Keratinocyte (primary cell): ENCODE measurements at regions not wholly inside any gene's neighbourhood (a gene's known extent, or its start where the extent isn't known, plus 50 kb on each side); places are given as distances from the start of the nearest gene placed in this dataset.

Experiments
- DNase-seq: peaks from one replicate; pipeline ENCODE4 v3.0.0-alpha.2; 2011; ENCODE audit warnings: low read depth, missing footprints, low spot score
- FAIRE-seq: peaks from 2 replicates; lab custom pipeline; 2011; peaks lifted over from hg19 to GRCh38; lab: Jason Lieb, UNC
- H2AFZ ChIP-seq: 2 replicates; pipeline ENCODE4 v1.6.0; 2012; ENCODE audit warnings: low read length, control low read depth, inconsistent platforms; ENCODE audit not compliant: control insufficient read depth
- H3K27ac ChIP-seq: 2 replicates; pipeline ENCODE4 v1.5.1; 2011; ENCODE audit warnings: low read length; ENCODE audit not compliant: control insufficient read depth, insufficient read depth
- H3K27me3 ChIP-seq: 3 replicates; pipeline ENCODE4 v1.6.0; 2011; ENCODE audit warnings: low read length; ENCODE audit not compliant: control insufficient read depth, insufficient read depth; ENCODE audit errors: extremely low read depth
- H3K36me3 ChIP-seq, 2 experiments: 2 replicates in 1 of 2; 3 replicates in 1 of 2; pipeline ENCODE4 v1.5.1; 2011; ENCODE audit warnings: low read length in 2 of 2, mild to moderate bottlenecking in 1 of 2; ENCODE audit not compliant: control insufficient read depth in 2 of 2, insufficient read depth in 2 of 2; ENCODE audit errors: extremely low read depth in 1 of 2
- H3K4me1 ChIP-seq: 3 replicates; pipeline ENCODE4 v1.5.1; 2011; ENCODE audit warnings: low read length; ENCODE audit not compliant: control insufficient read depth, insufficient read depth; ENCODE audit errors: extremely low read depth
- H3K4me2 ChIP-seq: 3 replicates; pipeline ENCODE4 v1.6.0; 2011; ENCODE audit warnings: low read depth, low read length; ENCODE audit not compliant: control insufficient read depth, insufficient read depth; ENCODE audit errors: extremely low read depth
- H3K4me3 ChIP-seq, 3 experiments: fragments of 200-600 bp in 1 of 3; sonication (generic) in 1 of 3; 2 replicates in 2 of 3; 3 replicates in 1 of 3; pipeline ENCODE4 v1.5.1; 2011 to 2016; ENCODE audit warnings: low read length in 3 of 3, mild to moderate bottlenecking in 3 of 3, control low read depth in 2 of 3, inconsistent platforms in 1 of 3, low read depth in 1 of 3, mixed read lengths in 1 of 3, mixed run types in 1 of 3, moderate library complexity in 1 of 3; ENCODE audit not compliant: control insufficient read depth in 2 of 3, insufficient read depth in 2 of 3; ENCODE audit errors: extremely low read depth in 1 of 3
- H3K79me2 ChIP-seq: 2 replicates; pipeline ENCODE4 v1.6.0; 2012; ENCODE audit warnings: low read length; ENCODE audit not compliant: control insufficient read depth, insufficient read depth
- H3K9ac ChIP-seq: 3 replicates; pipeline ENCODE4 v1.6.0; 2011; ENCODE audit warnings: low read length; ENCODE audit not compliant: control insufficient read depth, insufficient read depth; ENCODE audit errors: extremely low read depth
- H3K9me1 ChIP-seq: 3 replicates; pipeline ENCODE4 v1.6.0; 2011; ENCODE audit warnings: low read length; ENCODE audit not compliant: control insufficient read depth, insufficient read depth; ENCODE audit errors: extremely low read depth
- H3K9me3 ChIP-seq: 2 replicates; pipeline ENCODE4 v1.5.1; 2012; ENCODE audit warnings: low read depth, low read length; ENCODE audit not compliant: control insufficient read depth
- H4K20me1 ChIP-seq: 3 replicates; pipeline ENCODE4 v1.6.0; 2011; ENCODE audit warnings: low read length; ENCODE audit not compliant: control insufficient read depth, insufficient read depth; ENCODE audit errors: extremely low read depth
- EZH2 ChIP-seq: IDR thresholded peaks from one replicate; pipeline ENCODE4 v1.6.1; 2012; ENCODE audit warnings: inconsistent platforms, mild to moderate bottlenecking, low read length, moderate library complexity
- dilution Hi-C: fragments of 300-500 bp; cut with MboI; formaldehyde crosslinking; loops from one replicate; pipeline ENCODE4 v1.7.0; 2020; ENCODE audit warnings: low sequenced_read_pairs; ENCODE audit not compliant: extremely low pct_ligation_motif_present
- TF ChIP-seq, protein P1 (sequence below), 3 experiments: IDR thresholded peaks in 1 of 3; conservative IDR thresholded peaks in 1 of 3; optimal IDR thresholded peaks in 1 of 3; 2 replicates in 2 of 3; 3 replicates in 1 of 3; pipeline versions ENCODE3 to v1.5.1; 2011; ENCODE audit warnings: low read length in 3 of 3, mild to moderate bottlenecking in 3 of 3, moderate library complexity in 2 of 3, control low read depth in 1 of 3, inconsistent platforms in 1 of 3; ENCODE audit not compliant: insufficient read depth in 2 of 3; ENCODE audit errors: extremely low read depth in 1 of 3

DNA sequence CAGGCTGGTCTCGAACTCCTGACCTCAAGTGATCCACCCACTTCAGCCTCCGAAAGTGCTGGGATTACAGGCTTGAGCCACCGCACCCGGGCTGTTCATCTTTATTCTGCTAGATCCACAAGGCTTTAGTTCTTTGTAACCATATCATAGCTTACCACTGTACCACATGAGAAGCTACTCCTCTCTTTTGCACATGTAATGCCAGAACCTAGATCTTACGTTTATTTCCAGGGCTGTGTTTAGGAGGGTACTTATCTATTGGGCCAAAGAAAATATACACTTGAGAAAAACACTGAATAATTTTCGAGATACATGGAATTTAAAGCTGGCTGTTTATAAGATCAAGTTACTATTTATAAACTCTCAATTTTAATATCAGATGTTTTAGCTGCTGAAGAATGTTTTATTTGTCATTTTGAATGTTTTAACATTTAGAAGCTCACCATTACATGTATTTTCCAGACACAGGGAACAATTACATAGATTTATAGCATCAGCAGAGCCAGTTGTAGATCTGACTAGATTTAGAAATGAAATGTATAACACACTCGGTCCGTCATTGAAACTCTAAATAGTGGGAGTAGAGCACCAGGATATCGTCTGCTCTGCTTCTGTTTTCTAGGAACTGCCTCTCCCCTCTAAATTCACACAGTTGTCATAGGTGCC, 155.3 kb upstream of the HAND2 start:
- H3K9me3 ChIP-seq: no peaks in the 10 kb centered on the region
- H3K9me1 ChIP-seq: no peaks in the 10 kb centered on the region
- H3K9ac ChIP-seq: no peak overlapping the region
- no peak overlapping the region for H3K4me3 ChIP-seq
- no peaks in the 10 kb centered on the region for H3K27me3 ChIP-seq
- TF ChIP-seq, protein P1, sequence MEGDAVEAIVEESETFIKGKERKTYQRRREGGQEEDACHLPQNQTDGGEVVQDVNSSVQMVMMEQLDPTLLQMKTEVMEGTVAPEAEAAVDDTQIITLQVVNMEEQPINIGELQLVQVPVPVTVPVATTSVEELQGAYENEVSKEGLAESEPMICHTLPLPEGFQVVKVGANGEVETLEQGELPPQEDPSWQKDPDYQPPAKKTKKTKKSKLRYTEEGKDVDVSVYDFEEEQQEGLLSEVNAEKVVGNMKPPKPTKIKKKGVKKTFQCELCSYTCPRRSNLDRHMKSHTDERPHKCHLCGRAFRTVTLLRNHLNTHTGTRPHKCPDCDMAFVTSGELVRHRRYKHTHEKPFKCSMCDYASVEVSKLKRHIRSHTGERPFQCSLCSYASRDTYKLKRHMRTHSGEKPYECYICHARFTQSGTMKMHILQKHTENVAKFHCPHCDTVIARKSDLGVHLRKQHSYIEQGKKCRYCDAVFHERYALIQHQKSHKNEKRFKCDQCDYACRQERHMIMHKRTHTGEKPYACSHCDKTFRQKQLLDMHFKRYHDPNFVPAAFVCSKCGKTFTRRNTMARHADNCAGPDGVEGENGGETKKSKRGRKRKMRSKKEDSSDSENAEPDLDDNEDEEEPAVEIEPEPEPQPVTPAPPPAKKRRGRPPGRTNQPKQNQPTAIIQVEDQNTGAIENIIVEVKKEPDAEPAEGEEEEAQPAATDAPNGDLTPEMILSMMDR (optimal IDR thresholded peaks at IDR 0.05 in 1 of 3, IDR thresholded peaks at IDR 0.05 in 1 of 3, conservative IDR thresholded peaks at IDR 0.05 in 1 of 3; ENCODE audit: extremely low read depth in 1 of 3, insufficient read depth in 2 of 3, low read length in 3 of 3): no peak
- TF ChIP-seq EZH2: no peak
- no peaks in the 10 kb centered on the region for H4K20me1 ChIP-seq
- no peak for DNase-seq
- H3K4me1 ChIP-seq: no peaks in the 10 kb centered on the region
- no peaks in the 10 kb centered on the region for H3K79me2 ChIP-seq
- no peaks in the 10 kb centered on the region for H3K36me3 ChIP-seq
- H3K4me2 ChIP-seq: no peak overlapping the region
- no peak overlapping the region for H3K27ac ChIP-seq
- no peak overlapping the region for H2AFZ ChIP-seq
- FAIRE-seq: no peak
- dilution Hi-C loops: no loop called here

DNA sequence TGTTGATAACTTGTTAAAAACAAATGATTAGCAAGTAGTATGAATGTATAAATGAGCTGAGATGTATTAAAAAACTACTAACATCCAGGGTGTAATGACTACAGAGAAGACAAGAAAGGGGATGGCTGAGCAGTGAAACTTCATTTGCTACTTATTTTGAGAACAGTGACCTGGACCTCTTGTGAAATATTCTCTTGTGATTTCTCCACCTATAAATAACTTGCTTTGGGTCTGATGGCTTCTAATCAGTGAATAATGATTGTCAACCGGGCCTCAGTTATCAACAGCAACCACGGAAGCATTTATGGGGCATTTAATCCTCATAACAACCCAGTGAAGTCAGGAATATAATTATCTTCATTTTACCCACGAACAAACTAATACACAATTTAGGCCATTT, 154.2 kb upstream of the HAND2 start:
- Histone ChIP-seq H3K4me1 (no peaks in the 10 kb centered on the region), H2AFZ (no peak overlapping the region), H4K20me1 (no peaks in the 10 kb centered on the region), H3K4me3 (no peak overlapping the region), H3K9me3 (no peaks in the 10 kb centered on the region), H3K27me3 (no peaks in the 10 kb centered on the region), H3K9ac (no peak overlapping the region), H3K79me2 (no peaks in the 10 kb centered on the region), H3K36me3 (no peaks in the 10 kb centered on the region), H3K4me2 (no peak overlapping the region), H3K27ac (no peak overlapping the region), H3K9me1 (no peaks in the 10 kb centered on the region)
- dilution Hi-C loops: no loop called here
- no peak for FAIRE-seq
- no peak for DNase-seq
- TF ChIP-seq, protein P1 (optimal IDR thresholded peaks at IDR 0.05 in 1 of 3, IDR thresholded peaks at IDR 0.05 in 1 of 3, conservative IDR thresholded peaks at IDR 0.05 in 1 of 3; ENCODE audit: extremely low read depth in 1 of 3, insufficient read depth in 2 of 3, low read length in 3 of 3): no peak
